Sigmoid colon (tissue), 6 donors: ENCODE measurements at regions not wholly inside any gene's neighbourhood (a gene's known extent, or its start where the extent isn't known, plus 50 kb on each side); places are given as distances from the start of the nearest gene placed in this dataset.

Experiments
- DNase-seq: peaks from one replicate; pipeline ENCODE4 v3.0.0-alpha.2; 2019
- H3K27ac ChIP-seq, 4 donors: fragments of 200-600 bp; sonication (generic); one replicate each; pipeline ENCODE4 v1.5.1; 2016 to 2019; ENCODE audit warnings: mild to moderate bottlenecking in 1 of 4
- H3K27me3 ChIP-seq, 3 donors: fragments of 200-600 bp; sonication (generic); one replicate each; pipeline ENCODE4 v1.5.1; 2019; ENCODE audit warnings: mild to moderate bottlenecking in 1 of 3
- H3K36me3 ChIP-seq, 4 donors: fragments of 200-600 bp; sonication (generic); one replicate each; pipeline ENCODE4 v1.5.1; 2016 to 2019
- H3K4me1 ChIP-seq, 4 donors: fragments of 200-600 bp; sonication (generic); one replicate each; pipeline ENCODE4 v1.5.1; 2017 to 2019
- H3K4me3 ChIP-seq, 4 donors: fragments of 200-600 bp; sonication (generic); one replicate each; pipeline ENCODE4 v1.5.1; 2017 to 2019; ENCODE audit warnings: mild to moderate bottlenecking in 2 of 4, moderate library complexity in 1 of 4
- H3K9me3 ChIP-seq, 4 donors: fragments of 200-600 bp in 3 of 4; sonication (generic) in 3 of 4; one replicate each; pipeline versions ENCODE4 v1.5.1 to v1.6.1; 2013 to 2019
- EP300 ChIP-seq, 4 donors: sonication (generic); formaldehyde crosslinking; IDR thresholded peaks; one replicate each; pipeline ENCODE4 v1.6.1; 2017; ENCODE audit warnings: antibody characterized with exemption in 4 of 4
- POLR2A ChIP-seq, 2 donors: fragments of 450-650 bp; IDR thresholded peaks; one replicate each; pipeline ENCODE4 v1.6.1; 2016; ENCODE audit warnings: antibody characterized with exemption in 2 of 2, mild to moderate bottlenecking in 2 of 2, moderate library complexity in 2 of 2
- POLR2AphosphoS5 ChIP-seq, 4 donors: sonication (generic); formaldehyde crosslinking; IDR thresholded peaks; one replicate each; pipeline ENCODE4 v1.6.1; 2017; ENCODE audit warnings: antibody characterized with exemption in 4 of 4
- WGBS, 2 donors: extraction: QIAGEN DNeasy Blood & Tissue Kit; methylation state at CpG; one replicate each; pipeline ENCODE4 v1.1.7; 2013; 5-methylcytosine and 5-hydroxymethylcytosine counted together
- intact Hi-C: fragments of 100-400 bp; cut with DNase I; formaldehyde crosslinking; loops from one replicate; pipeline ENCODE4 v1.15.1; 2023
- TF ChIP-seq, protein P1 (sequence below), 4 experiments: fragments of 450-650 bp in 3 of 4; fragments of 200-600 bp in 1 of 4; IDR thresholded peaks; one replicate each; pipeline ENCODE4 v1.5.1; 2016 to 2019; ENCODE audit warnings: antibody characterized with exemption in 4 of 4, mild to moderate bottlenecking in 3 of 4, moderate library complexity in 2 of 4
- donor health status: healthy with polysubstance abuse.
- donor health status: healthy.

DNA sequence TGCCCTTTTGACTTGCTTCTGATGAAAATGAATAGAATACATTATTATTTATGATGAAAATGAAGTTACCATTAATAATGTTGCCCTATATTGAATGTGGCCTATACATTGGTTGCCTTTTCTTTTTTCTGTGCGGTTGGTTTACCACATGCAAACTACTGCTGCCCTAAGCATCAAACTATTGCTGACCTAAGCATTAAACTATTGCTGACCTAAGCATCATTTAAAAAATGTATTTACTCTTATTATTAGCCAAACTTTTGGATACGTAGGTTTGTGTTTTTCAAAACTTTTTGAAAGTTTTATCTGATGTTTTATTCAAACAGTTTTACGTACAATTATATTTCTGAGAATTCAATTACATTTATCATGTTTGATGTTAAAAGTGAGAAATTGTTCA, 76.0 kb upstream of the CDH10 start:
- Histone ChIP-seq H3K27me3 (no peaks in the 10 kb centered on the region), H3K4me3 (no peak overlapping the region), H3K27ac (no peak overlapping the region), H3K4me1 (no peaks in the 10 kb centered on the region), H3K9me3 (peaks cover 0 to 3% (median 0%) of the 10 kb centered on the region in 4 donors), H3K36me3 (no peaks in the 10 kb centered on the region)
- TF ChIP-seq EP300 (IDR thresholded peaks at IDR 0.05), result no peak
- TF ChIP-seq, protein P1, sequence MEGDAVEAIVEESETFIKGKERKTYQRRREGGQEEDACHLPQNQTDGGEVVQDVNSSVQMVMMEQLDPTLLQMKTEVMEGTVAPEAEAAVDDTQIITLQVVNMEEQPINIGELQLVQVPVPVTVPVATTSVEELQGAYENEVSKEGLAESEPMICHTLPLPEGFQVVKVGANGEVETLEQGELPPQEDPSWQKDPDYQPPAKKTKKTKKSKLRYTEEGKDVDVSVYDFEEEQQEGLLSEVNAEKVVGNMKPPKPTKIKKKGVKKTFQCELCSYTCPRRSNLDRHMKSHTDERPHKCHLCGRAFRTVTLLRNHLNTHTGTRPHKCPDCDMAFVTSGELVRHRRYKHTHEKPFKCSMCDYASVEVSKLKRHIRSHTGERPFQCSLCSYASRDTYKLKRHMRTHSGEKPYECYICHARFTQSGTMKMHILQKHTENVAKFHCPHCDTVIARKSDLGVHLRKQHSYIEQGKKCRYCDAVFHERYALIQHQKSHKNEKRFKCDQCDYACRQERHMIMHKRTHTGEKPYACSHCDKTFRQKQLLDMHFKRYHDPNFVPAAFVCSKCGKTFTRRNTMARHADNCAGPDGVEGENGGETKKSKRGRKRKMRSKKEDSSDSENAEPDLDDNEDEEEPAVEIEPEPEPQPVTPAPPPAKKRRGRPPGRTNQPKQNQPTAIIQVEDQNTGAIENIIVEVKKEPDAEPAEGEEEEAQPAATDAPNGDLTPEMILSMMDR (IDR thresholded peaks at IDR 0.05), result no peak
- no peak for TF ChIP-seq POLR2AphosphoS5 (IDR thresholded peaks at IDR 0.05)
- intact Hi-C loops, result no loop called here
- 87 to 93% methylated on average over 3 of the region's 3 CpGs for WGBS, 2 donors
- no peak for DNase-seq

GRCh38 chr5:24714746-24715145, 70.0 kb upstream of the CDH10 start:
- intact Hi-C loops, result no loop called here
- Histone ChIP-seq H3K4me3 (peak overlapping the region in 1 of 4 donors; percentile 8), H3K4me1 (no peaks in the 10 kb centered on the region), H3K27ac (no peak overlapping the region), H3K9me3 (peaks cover 0 to 3% (median 0%) of the 10 kb centered on the region in 4 donors), H3K36me3 (no peaks in the 10 kb centered on the region), H3K27me3 (no peaks in the 10 kb centered on the region)
- WGBS, 2 donors, result 45 to 57% methylated on average over 4 of the region's 4 CpGs
- TF ChIP-seq POLR2AphosphoS5 (IDR thresholded peaks at IDR 0.05), result no peak
- TF ChIP-seq, protein P1 (IDR thresholded peaks at IDR 0.05), result no peak
- TF ChIP-seq POLR2A (IDR thresholded peaks at IDR 0.05), result no peak
- no peak for TF ChIP-seq EP300 (IDR thresholded peaks at IDR 0.05)
- DNase-seq, result no peak

GRCh38 chr5:24712947-24713346, 68.2 kb upstream of the CDH10 start:
- H3K4me1 ChIP-seq, result no peaks in the 10 kb centered on the region
- TF ChIP-seq POLR2AphosphoS5 (IDR thresholded peaks at IDR 0.05), result no peak
- TF ChIP-seq, protein P1 (IDR thresholded peaks at IDR 0.05), result no peak
- TF ChIP-seq POLR2A (IDR thresholded peaks at IDR 0.05), result no peak
- TF ChIP-seq EP300 (IDR thresholded peaks at IDR 0.05), result no peak
- 7 to 44% methylated on average over 2 of the region's 2 CpGs for WGBS, 2 donors
- intact Hi-C loops, result no loop called here
- H3K36me3 ChIP-seq, result no peaks in the 10 kb centered on the region
- H3K9me3 ChIP-seq, result peaks cover 0 to 3% (median 0%) of the 10 kb centered on the region in 4 donors
- H3K27me3 ChIP-seq, result no peaks in the 10 kb centered on the region
- no peak for DNase-seq
- H3K4me3 ChIP-seq, result no peak overlapping the region
- no peak overlapping the region for H3K27ac ChIP-seq

GRCh38 chr5:24712047-24712446, 67.3 kb upstream of the CDH10 start:
- H3K4me3 ChIP-seq, result no peak overlapping the region
- no peak for DNase-seq
- no peaks in the 10 kb centered on the region for H3K27me3 ChIP-seq
- TF ChIP-seq, protein P1 (IDR thresholded peaks at IDR 0.05), result no peak
- TF ChIP-seq POLR2AphosphoS5 (IDR thresholded peaks at IDR 0.05) (no peak), POLR2A (IDR thresholded peaks at IDR 0.05) (no peak), EP300 (IDR thresholded peaks at IDR 0.05) (no peak)
- intact Hi-C loops, result no loop called here
- no peaks in the 10 kb centered on the region for H3K4me1 ChIP-seq
- WGBS, 2 donors, result 83 to 87% methylated on average over 1 of the region's 1 CpG
- H3K27ac ChIP-seq, result no peak overlapping the region
- no peaks in the 10 kb centered on the region for H3K36me3 ChIP-seq
- H3K9me3 ChIP-seq, result peaks cover 0 to 3% (median 0%) of the 10 kb centered on the region in 4 donors

GRCh38 chr5:24703934-24704333, 59.2 kb upstream of the CDH10 start:
- H3K27me3 ChIP-seq, result no peaks in the 10 kb centered on the region
- intact Hi-C loops, result no loop called here
- no peaks in the 10 kb centered on the region for H3K4me1 ChIP-seq
- no peaks in the 10 kb centered on the region for H3K36me3 ChIP-seq
- DNase-seq, result no peak
- no peak overlapping the region for H3K4me3 ChIP-seq
- H3K27ac ChIP-seq, result no peak overlapping the region
- no peak for TF ChIP-seq EP300 (IDR thresholded peaks at IDR 0.05)
- TF ChIP-seq POLR2A (IDR thresholded peaks at IDR 0.05), result no peak
- TF ChIP-seq POLR2AphosphoS5 (IDR thresholded peaks at IDR 0.05), result no peak
- TF ChIP-seq, protein P1 (IDR thresholded peaks at IDR 0.05), result no peak
- H3K9me3 ChIP-seq, result no peaks in the 10 kb centered on the region
